ENCODE measurements at regions not wholly inside any gene's neighbourhood (a gene's known extent, or its start where the extent isn't known, plus 50 kb on each side); places are given as distances from the start of the nearest gene placed in this dataset.

DNA sequence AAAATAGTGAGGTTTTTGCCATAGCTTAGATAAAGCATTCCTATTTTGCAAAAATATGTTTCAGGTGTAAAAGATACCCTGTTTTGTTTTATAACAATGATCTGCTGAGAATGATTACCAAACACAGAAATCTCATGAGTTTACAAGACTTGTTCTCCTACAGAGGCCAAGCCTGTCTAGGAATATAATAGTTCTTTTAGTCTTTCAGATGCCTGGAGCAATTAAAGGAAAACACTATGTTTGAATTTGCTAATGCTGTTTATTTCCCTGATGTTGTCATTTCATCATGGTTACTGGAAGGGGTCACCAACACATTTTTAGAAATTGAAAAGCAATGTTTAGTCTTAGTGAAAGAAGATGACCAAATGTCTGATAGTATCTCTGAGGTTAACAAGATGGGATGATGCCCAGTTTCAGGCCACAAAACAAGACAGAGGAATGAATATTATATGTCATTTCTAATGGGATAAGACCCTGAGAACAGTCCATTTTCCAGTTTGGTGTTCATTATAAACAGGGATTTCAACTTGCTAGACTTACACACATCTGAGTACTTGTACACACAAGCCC is 559.9 kb downstream of the INHBA start:
- no peak overlapping the region for H3K4me3 ChIP-seq (ENCODE audit: insufficient read depth, low read length, poor library complexity, severe bottlenecking)
- H4K20me1 ChIP-seq (ENCODE audit: low read depth, low read length), result no peaks in the 10 kb centered on the region
- no peaks in the 10 kb centered on the region for H3K9me2 ChIP-seq (replicated peaks; ENCODE audit: insufficient read depth, low read length)
- H3K9ac ChIP-seq (ENCODE audit: low read length), result no peak overlapping the region
- no peaks in the 10 kb centered on the region for H3F3A ChIP-seq (ENCODE audit: insufficient read depth)
- no peaks in the 10 kb centered on the region for H3K36me3 ChIP-seq (ENCODE audit: low read length)
- no peaks in the 10 kb centered on the region for H3K9me3 ChIP-seq (ENCODE audit: insufficient read depth, low read length)
- TF ChIP-seq, protein P1, sequence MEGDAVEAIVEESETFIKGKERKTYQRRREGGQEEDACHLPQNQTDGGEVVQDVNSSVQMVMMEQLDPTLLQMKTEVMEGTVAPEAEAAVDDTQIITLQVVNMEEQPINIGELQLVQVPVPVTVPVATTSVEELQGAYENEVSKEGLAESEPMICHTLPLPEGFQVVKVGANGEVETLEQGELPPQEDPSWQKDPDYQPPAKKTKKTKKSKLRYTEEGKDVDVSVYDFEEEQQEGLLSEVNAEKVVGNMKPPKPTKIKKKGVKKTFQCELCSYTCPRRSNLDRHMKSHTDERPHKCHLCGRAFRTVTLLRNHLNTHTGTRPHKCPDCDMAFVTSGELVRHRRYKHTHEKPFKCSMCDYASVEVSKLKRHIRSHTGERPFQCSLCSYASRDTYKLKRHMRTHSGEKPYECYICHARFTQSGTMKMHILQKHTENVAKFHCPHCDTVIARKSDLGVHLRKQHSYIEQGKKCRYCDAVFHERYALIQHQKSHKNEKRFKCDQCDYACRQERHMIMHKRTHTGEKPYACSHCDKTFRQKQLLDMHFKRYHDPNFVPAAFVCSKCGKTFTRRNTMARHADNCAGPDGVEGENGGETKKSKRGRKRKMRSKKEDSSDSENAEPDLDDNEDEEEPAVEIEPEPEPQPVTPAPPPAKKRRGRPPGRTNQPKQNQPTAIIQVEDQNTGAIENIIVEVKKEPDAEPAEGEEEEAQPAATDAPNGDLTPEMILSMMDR (IDR thresholded peaks at IDR 0.05; ENCODE audit: insufficient read depth, low read length, poor library complexity, severe bottlenecking), result no peak
- no peak for TF ChIP-seq EZH2phosphoT487 (conservative IDR thresholded peaks at IDR 0.05; ENCODE audit: low read length)
- H3K27me3 ChIP-seq (ENCODE audit: low read length), result no peaks in the 10 kb centered on the region
- H3K4me2 ChIP-seq (ENCODE audit: low read depth, low read length, poor library complexity, severe bottlenecking), result no peak overlapping the region
- no peak overlapping the region for H2AFZ ChIP-seq (ENCODE audit: low read depth, low read length, severe bottlenecking)
- no peaks in the 10 kb centered on the region for H3K79me2 ChIP-seq (ENCODE audit: insufficient read depth, low read length)
- no peak overlapping the region for H3K27ac ChIP-seq (ENCODE audit: low read depth, low read length)

DNA sequence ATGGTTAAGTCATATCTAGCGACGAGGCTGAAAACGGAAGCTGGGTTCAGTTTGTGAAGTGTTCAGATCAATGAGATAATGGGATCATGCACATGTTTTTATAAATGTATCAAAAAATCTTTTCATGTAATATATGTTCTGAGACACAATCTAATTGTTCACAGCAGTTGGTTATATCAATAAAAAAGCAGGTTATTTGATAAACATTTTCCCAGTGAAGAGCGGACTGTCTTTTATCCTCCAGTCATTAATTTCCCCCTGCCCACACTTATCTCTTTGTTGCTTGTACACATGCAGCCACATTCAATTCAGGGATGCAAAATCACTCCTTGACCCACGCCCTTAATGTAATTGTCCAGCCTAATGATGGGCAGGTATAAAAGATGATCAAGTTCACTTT is 563.1 kb downstream of the INHBA start:
- H3K4me3 ChIP-seq (ENCODE audit: insufficient read depth, low read length, poor library complexity, severe bottlenecking), result no peak overlapping the region
- no peak overlapping the region for H3K4me2 ChIP-seq (ENCODE audit: low read depth, low read length, poor library complexity, severe bottlenecking)
- H3K27ac ChIP-seq (ENCODE audit: low read depth, low read length), result no peak overlapping the region
- 0 out of 2 replicates have a peak, but pooled peaks cover 4% of the 10 kb centered on the region for H3F3A ChIP-seq (ENCODE audit: insufficient read depth)
- H3K9me3 ChIP-seq (ENCODE audit: insufficient read depth, low read length), result no peaks in the 10 kb centered on the region
- H2AFZ ChIP-seq (ENCODE audit: low read depth, low read length, severe bottlenecking), result no peak overlapping the region
- no peaks in the 10 kb centered on the region for H3K79me2 ChIP-seq (ENCODE audit: insufficient read depth, low read length)
- no peaks in the 10 kb centered on the region for H3K9me2 ChIP-seq (replicated peaks; ENCODE audit: insufficient read depth, low read length)
- no peak overlapping the region for H3K9ac ChIP-seq (ENCODE audit: low read length)
- no peak for TF ChIP-seq EZH2phosphoT487 (conservative IDR thresholded peaks at IDR 0.05; ENCODE audit: low read length)
- TF ChIP-seq, protein P1 (IDR thresholded peaks at IDR 0.05; ENCODE audit: insufficient read depth, low read length, poor library complexity, severe bottlenecking), result no peak
- H3K27me3 ChIP-seq (ENCODE audit: low read length), result no peaks in the 10 kb centered on the region
- H4K20me1 ChIP-seq (ENCODE audit: low read depth, low read length), result no peaks in the 10 kb centered on the region
- H3K36me3 ChIP-seq (ENCODE audit: low read length), result no peaks in the 10 kb centered on the region

DNA sequence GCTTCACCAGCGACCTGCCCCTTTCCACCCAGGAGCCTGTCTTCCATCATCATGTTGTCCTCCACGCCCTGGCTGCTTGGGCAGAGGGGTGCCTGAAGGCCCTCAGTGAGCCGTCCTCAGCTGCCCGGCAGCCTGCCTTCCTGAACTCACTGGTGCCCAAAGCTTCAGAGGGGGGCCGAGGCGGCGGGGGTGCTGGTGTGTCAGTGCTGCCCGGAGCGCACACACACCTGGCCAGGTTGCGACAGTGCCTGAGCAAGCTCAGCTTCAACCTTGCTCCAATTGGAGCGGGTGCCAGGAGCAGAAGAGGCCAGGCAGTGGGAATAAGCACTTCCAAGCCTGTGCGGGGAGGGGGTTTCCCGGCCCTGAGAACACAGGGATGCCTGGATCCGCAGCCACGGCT is 566.3 kb downstream of the INHBA start:
- Histone ChIP-seq H3K9me3 (ENCODE audit: insufficient read depth, low read length) (no peaks in the 10 kb centered on the region), H3K4me3 (ENCODE audit: insufficient read depth, low read length, poor library complexity, severe bottlenecking) (no peak overlapping the region), H4K20me1 (ENCODE audit: low read depth, low read length) (no peaks in the 10 kb centered on the region), H3F3A (ENCODE audit: insufficient read depth) (peaks cover 28% of the 10 kb centered on the region; the same call in 1 of the 2 replicates), H3K9me2 (replicated peaks; ENCODE audit: insufficient read depth, low read length) (no peaks in the 10 kb centered on the region), H3K79me2 (ENCODE audit: insufficient read depth, low read length) (no peaks in the 10 kb centered on the region), H2AFZ (ENCODE audit: low read depth, low read length, severe bottlenecking) (no peak overlapping the region), H3K9ac (ENCODE audit: low read length) (no peak overlapping the region), H3K27ac (ENCODE audit: low read depth, low read length) (no peak overlapping the region), H3K36me3 (ENCODE audit: low read length) (no peaks in the 10 kb centered on the region), H3K27me3 (ENCODE audit: low read length) (no peaks in the 10 kb centered on the region), H3K4me2 (ENCODE audit: low read depth, low read length, poor library complexity, severe bottlenecking) (no peak overlapping the region)
- TF ChIP-seq EZH2phosphoT487 (conservative IDR thresholded peaks at IDR 0.05; ENCODE audit: low read length), result no peak
- TF ChIP-seq, protein P1 (IDR thresholded peaks at IDR 0.05; ENCODE audit: insufficient read depth, low read length, poor library complexity, severe bottlenecking), result no peak

All from SU-DHL-6 (cell line).